B cell (primary cell): ENCODE measurements at regions not wholly inside any gene's neighbourhood (a gene's known extent, or its start where the extent isn't known, plus 50 kb on each side); places are given as distances from the start of the nearest gene placed in this dataset.

Experiments used
- ATAC-seq: fragments of 200-7000 bp; cut with Tn5 transposase; one replicate; pipeline ENCODE4 v1.10.0; 2021; ENCODE audit warnings: low read depth, mild to moderate bottlenecking, moderate number of reproducible peaks, moderate library complexity
- CTCF ChIA-PET: fragments of 350-600 bp; sonication (Branson Sonifier 250); formaldehyde crosslinking; loops from one replicate; lab custom pipeline; 2021; ENCODE audit warnings: antibody characterized with exemption, inconsistent platforms; lab: Charles Lee
- POLR2A ChIA-PET: fragments of 350-600 bp; sonication (Branson Sonifier 250); formaldehyde crosslinking; loops from one replicate; lab custom pipeline; 2021; ENCODE audit warnings: antibody characterized with exemption; lab: Charles Lee
- DNase-seq: peaks from one replicate; pipeline ENCODE4 v3.0.0; 2013
- H2AFZ ChIP-seq: 2 replicates; pipeline ENCODE4 v1.6.1; 2012; ENCODE audit warnings: mild to moderate bottlenecking, low read depth, low read length; ENCODE audit not compliant: insufficient read depth, poor library complexity, severe bottlenecking
- H3K27ac ChIP-seq, 2 donors: 1 replicate in 1 of 2; 2 replicates in 1 of 2; pipeline ENCODE4 v1.5.1; 2012 to 2013; ENCODE audit warnings: low read length in 2 of 2, mild to moderate bottlenecking in 2 of 2, moderate library complexity in 1 of 2
- H3K27me3 ChIP-seq, 4 experiments: fragments of 200-600 bp in 1 of 4; sonication (generic) in 1 of 4; replicated peaks in 1 of 4; 1 replicate in 2 of 4; 2 replicates in 2 of 4; pipeline versions ENCODE4 v1.6.1 to v1.7.0; 2013 to 2016; ENCODE audit warnings: low read length in 3 of 4, mild to moderate bottlenecking in 2 of 4, mixed read lengths in 1 of 4, moderate library complexity in 1 of 4; ENCODE audit not compliant: insufficient read depth in 4 of 4, control insufficient read depth in 3 of 4; ENCODE audit errors: control extremely low read depth in 1 of 4
- H3K36me3 ChIP-seq, 2 experiments: replicated peaks in 1 of 2; 1 replicate in 1 of 2; 2 replicates in 1 of 2; pipeline versions ENCODE4 v1.6.1 to v1.7.1; 2013; ENCODE audit warnings: low read length in 1 of 2; ENCODE audit not compliant: insufficient read depth in 2 of 2, control insufficient read depth in 1 of 2; ENCODE audit errors: control extremely low read depth in 1 of 2, extremely low read depth in 1 of 2
- H3K4me1 ChIP-seq, 2 donors: fragments of 200-600 bp in 1 of 2; sonication (generic) in 1 of 2; 1 replicate in 1 of 2; 2 replicates in 1 of 2; pipeline versions ENCODE4 v1.5.1 to v1.6.1; 2013 to 2017; ENCODE audit warnings: low read length in 2 of 2; ENCODE audit not compliant: control insufficient read depth in 2 of 2, insufficient read depth in 2 of 2
- H3K4me2 ChIP-seq: replicated peaks from 2 replicates; pipeline ENCODE3; 2012; ENCODE audit warnings: mild to moderate bottlenecking, low read depth, low read length; ENCODE audit not compliant: poor library complexity, severe bottlenecking
- H3K4me3 ChIP-seq, 5 experiments: fragments of 200-600 bp in 1 of 5; sonication (generic) in 1 of 5; 1 replicate in 3 of 5; 2 replicates in 2 of 5; pipeline versions ENCODE4 v1.5.1 to v1.7.0; 2011 to 2016; ENCODE audit warnings: low read length in 4 of 5, mild to moderate bottlenecking in 4 of 5, low read depth in 2 of 5, control low read depth in 1 of 5, moderate library complexity in 1 of 5; ENCODE audit not compliant: insufficient read depth in 1 of 5; ENCODE audit errors: control extremely low read depth in 1 of 5, extremely low read depth in 1 of 5
- H3K79me2 ChIP-seq: fragments of 200-600 bp; sonication (generic); one replicate; pipeline ENCODE4 v1.6.0; 2016; ENCODE audit warnings: low read length; ENCODE audit not compliant: control insufficient read depth, insufficient read depth
- H3K9ac ChIP-seq: fragments of 200-600 bp; sonication (generic); 2 replicates; pipeline ENCODE4 v1.6.1; 2017; ENCODE audit warnings: mild to moderate bottlenecking, low read length, moderate library complexity
- H3K9me3 ChIP-seq, 3 donors: one replicate each; pipeline versions ENCODE4 v1.6.1 to v1.7.1; 2013; ENCODE audit warnings: low read length in 2 of 3; ENCODE audit not compliant: control insufficient read depth in 2 of 3, insufficient read depth in 1 of 3; ENCODE audit errors: control extremely low read depth in 1 of 3
- H4K20me1 ChIP-seq: 2 replicates; pipeline ENCODE4 v1.6.0; 2012; ENCODE audit warnings: mild to moderate bottlenecking, low read length; ENCODE audit not compliant: insufficient read depth, control insufficient read depth, poor library complexity, severe bottlenecking
- H3K27ac Mint-ChIP-seq: one replicate; pipeline ENCODE4 v1.8.0; 2021; ENCODE audit warnings: mixed read lengths
- H3K27me3 Mint-ChIP-seq: one replicate; pipeline ENCODE4 v1.8.0; 2021; ENCODE audit warnings: mixed read lengths
- H3K4me1 Mint-ChIP-seq: one replicate; pipeline ENCODE4 v1.8.0; 2021; ENCODE audit warnings: mixed read lengths
- H3K4me3 Mint-ChIP-seq: one replicate; pipeline ENCODE4 v1.8.0; 2021; ENCODE audit warnings: mixed read lengths
- H3K9me3 Mint-ChIP-seq: one replicate; pipeline ENCODE4 v1.8.0; 2022; ENCODE audit warnings: mixed read lengths; ENCODE audit not compliant: insufficient read depth
- CTCF ChIP-seq: fragments of 200-600 bp; IDR thresholded peaks from one replicate; pipeline ENCODE4 v1.8.0; 2022; ENCODE audit warnings: antibody characterized with exemption, mild to moderate bottlenecking
- EZH2 ChIP-seq: IDR thresholded peaks from 2 replicates; pipeline ENCODE4 v1.6.1; 2012; ENCODE audit warnings: borderline replicate concordance, low read depth, mild to moderate bottlenecking, moderate library complexity, low read length; ENCODE audit not compliant: insufficient read depth, poor library complexity, severe bottlenecking
- WGBS: methylation state at CpG from one replicate; pipeline ENCODE4 v1.1.5; 2013; ENCODE audit warnings: missing lambda C conversion rate; ENCODE audit not compliant: insufficient coverage; 5-methylcytosine and 5-hydroxymethylcytosine counted together
- intact Hi-C: fragments of 100-400 bp; cut with micrococcal nuclease; formaldehyde crosslinking; loops from one replicate; pipeline ENCODE4 v1.10.0; 2022

GRCh38 chr6:23002044-23002619 is 432.8 kb downstream of the HDGFL1 start:
- Mint-ChIP-seq H3K4me3 (no peak overlapping the region), H3K27ac (no peak overlapping the region), H3K9me3 (peaks cover 2% of the 10 kb centered on the region), H3K27me3 (no peaks in the 10 kb centered on the region), H3K4me1 (no peaks in the 10 kb centered on the region)
- no peak for TF ChIP-seq EZH2
- TF ChIP-seq CTCF = no peak
- H2AFZ ChIP-seq = no peak overlapping the region
- no peaks in the 10 kb centered on the region for H3K27me3 ChIP-seq
- CTCF ChIA-PET = no interaction called here
- H3K4me3 ChIP-seq = no peak overlapping the region
- POLR2A ChIA-PET = no interaction called here
- no peak for DNase-seq
- H3K4me1 ChIP-seq = no peaks in the 10 kb centered on the region
- WGBS = no CpG with 5 or more reads among the region's 1 CpG
- intact Hi-C loops = no loop called here
- no peak overlapping the region for H3K27ac ChIP-seq
- H4K20me1 ChIP-seq = no peaks in the 10 kb centered on the region
- no peak overlapping the region for H3K4me2 ChIP-seq
- no peak overlapping the region for H3K9ac ChIP-seq
- no peaks in the 10 kb centered on the region for H3K9me3 ChIP-seq
- H3K36me3 ChIP-seq = no peaks in the 10 kb centered on the region
- ATAC-seq = no peak
- no peaks in the 10 kb centered on the region for H3K79me2 ChIP-seq

GRCh38 chr6:23003671-23004467 is 434.5 kb downstream of the HDGFL1 start:
- no peak overlapping the region for H3K27ac Mint-ChIP-seq
- no peaks in the 10 kb centered on the region for H3K36me3 ChIP-seq
- peaks cover 2% of the 10 kb centered on the region for H3K9me3 Mint-ChIP-seq
- H3K4me3 ChIP-seq = no peak overlapping the region
- no peak for ATAC-seq
- H2AFZ ChIP-seq = no peak overlapping the region
- H4K20me1 ChIP-seq = no peaks in the 10 kb centered on the region
- H3K27ac ChIP-seq = no peak overlapping the region
- DNase-seq = no peak
- no peaks in the 10 kb centered on the region for H3K4me1 ChIP-seq
- CTCF ChIA-PET = no interaction called here
- TF ChIP-seq CTCF (no peak), EZH2 (no peak)
- WGBS = 98% methylated on average over 10 of the region's 14 CpGs
- intact Hi-C loops = no loop called here
- POLR2A ChIA-PET = no interaction called here
- H3K4me2 ChIP-seq = no peak overlapping the region
- H3K4me3 Mint-ChIP-seq = no peak overlapping the region
- H3K9ac ChIP-seq = no peak overlapping the region
- H3K9me3 ChIP-seq = no peaks in the 10 kb centered on the region
- H3K79me2 ChIP-seq = no peaks in the 10 kb centered on the region
- no peaks in the 10 kb centered on the region for H3K4me1 Mint-ChIP-seq
- no peaks in the 10 kb centered on the region for H3K27me3 ChIP-seq
- no peaks in the 10 kb centered on the region for H3K27me3 Mint-ChIP-seq
